ENCODE measurements at regions not wholly inside any gene's neighbourhood (a gene's known extent, or its start where the extent isn't known, plus 50 kb on each side); places are given as distances from the start of the nearest gene placed in this dataset.

DNA sequence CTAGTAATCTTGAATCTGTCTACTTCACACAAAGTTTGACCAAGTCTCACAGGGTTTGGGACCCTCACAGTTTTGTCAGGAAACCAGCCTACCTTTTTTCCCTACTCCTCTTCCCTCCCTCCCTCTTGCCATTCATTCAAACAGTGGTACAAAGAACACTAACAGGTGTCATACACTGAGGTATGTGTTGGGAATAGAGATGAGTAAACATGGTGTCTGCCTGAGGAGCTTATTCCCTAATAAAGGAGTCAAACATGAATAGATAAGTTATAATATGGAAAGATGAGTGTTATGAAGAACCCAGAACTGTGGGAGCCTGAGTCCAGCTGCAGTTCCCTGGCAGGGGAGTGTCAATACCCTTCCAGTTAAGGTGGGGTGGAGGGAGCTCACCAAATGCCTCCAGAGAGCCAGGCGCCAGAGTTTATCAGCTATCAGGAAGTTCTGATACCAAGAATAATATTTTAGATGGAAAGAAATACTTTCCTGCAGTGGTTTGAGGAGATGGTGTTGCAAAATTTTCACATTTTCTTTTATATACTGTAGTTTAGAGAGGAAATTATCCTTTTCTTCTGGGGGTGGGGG is 183.4 kb upstream of the NR3C1 start:
- no peaks in the 10 kb centered on the region for H3K9me3 ChIP-seq (ENCODE audit: low read depth, low read length)
- no peaks in the 10 kb centered on the region for H3K36me3 ChIP-seq (ENCODE audit: insufficient read depth, low read length)
- no peak for TF ChIP-seq EZH2 (IDR thresholded peaks at IDR 0.05)
- no peak for TF ChIP-seq POLR2AphosphoS5 (IDR thresholded peaks at IDR 0.05; ENCODE audit: borderline replicate concordance, low read depth, low read length)
- no peak for TF ChIP-seq FOXP2 (optimal IDR thresholded peaks at IDR 0.05; ENCODE audit: control extremely low read depth, extremely low read length, insufficient read depth)
- no peak overlapping the region for H3K27ac ChIP-seq
- no peak for DNase-seq (ENCODE audit: low read depth, low spot score)
- no peak overlapping the region for H3K4me3 ChIP-seq
- H3K9ac ChIP-seq (ENCODE audit: insufficient read length) = no peak overlapping the region

GRCh38 chr5:143585970-143586369 is 182.5 kb upstream of the NR3C1 start:
- Histone ChIP-seq H3K36me3 (ENCODE audit: insufficient read depth, low read length) (no peaks in the 10 kb centered on the region), H3K4me3 (no peak overlapping the region), H3K9ac (ENCODE audit: insufficient read length) (no peak overlapping the region), H3K27ac (no peak overlapping the region), H3K9me3 (ENCODE audit: low read depth, low read length) (no peaks in the 10 kb centered on the region)
- TF ChIP-seq EZH2 (IDR thresholded peaks at IDR 0.05) (no peak), FOXP2 (optimal IDR thresholded peaks at IDR 0.05; ENCODE audit: control extremely low read depth, extremely low read length, insufficient read depth) (no peak), POLR2AphosphoS5 (IDR thresholded peaks at IDR 0.05; ENCODE audit: borderline replicate concordance, low read depth, low read length) (no peak)
- no peak for DNase-seq (ENCODE audit: low read depth, low spot score)

GRCh38 chr5:143583409-143583808 is 179.9 kb upstream of the NR3C1 start:
- Histone ChIP-seq H3K4me3 (no peak overlapping the region), H3K36me3 (ENCODE audit: insufficient read depth, low read length) (no peaks in the 10 kb centered on the region), H3K27ac (no peak overlapping the region), H3K9ac (ENCODE audit: insufficient read length) (no peak overlapping the region), H3K9me3 (ENCODE audit: low read depth, low read length) (no peaks in the 10 kb centered on the region)
- TF ChIP-seq POLR2AphosphoS5 (IDR thresholded peaks at IDR 0.05; ENCODE audit: borderline replicate concordance, low read depth, low read length) (no peak), FOXP2 (optimal IDR thresholded peaks at IDR 0.05; ENCODE audit: control extremely low read depth, extremely low read length, insufficient read depth) (no peak), EZH2 (IDR thresholded peaks at IDR 0.05) (no peak)
- no peak for DNase-seq (ENCODE audit: low read depth, low spot score)

DNA sequence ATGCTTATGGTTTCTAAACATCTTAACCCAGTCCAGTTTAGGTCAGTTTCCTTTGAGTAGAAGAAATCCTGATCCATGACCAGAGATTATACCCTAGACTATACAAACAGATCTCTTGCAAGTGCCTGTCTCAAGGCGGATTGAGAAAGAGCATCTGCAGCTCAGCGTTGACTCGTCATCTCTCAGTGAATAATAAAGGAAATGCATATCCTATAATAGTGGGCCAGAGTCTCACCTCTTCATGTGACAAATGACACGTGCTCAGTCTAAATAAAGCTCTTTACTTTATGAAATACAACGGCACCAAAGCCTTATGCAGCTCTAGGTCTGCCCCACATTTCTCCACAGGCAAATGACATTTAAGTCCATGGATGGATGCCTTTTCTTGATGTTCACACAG is 179.4 kb upstream of the NR3C1 start:
- H3K9me3 ChIP-seq (ENCODE audit: low read depth, low read length) = no peaks in the 10 kb centered on the region
- H3K4me3 ChIP-seq = no peak overlapping the region
- no peak overlapping the region for H3K9ac ChIP-seq (ENCODE audit: insufficient read length)
- no peaks in the 10 kb centered on the region for H3K36me3 ChIP-seq (ENCODE audit: insufficient read depth, low read length)
- TF ChIP-seq EZH2 (IDR thresholded peaks at IDR 0.05) (no peak), FOXP2 (optimal IDR thresholded peaks at IDR 0.05; ENCODE audit: control extremely low read depth, extremely low read length, insufficient read depth) (no peak), POLR2AphosphoS5 (IDR thresholded peaks at IDR 0.05; ENCODE audit: borderline replicate concordance, low read depth, low read length) (no peak)
- no peak for DNase-seq (ENCODE audit: low read depth, low spot score)
- no peak overlapping the region for H3K27ac ChIP-seq

GRCh38 chr5:143582176-143582575 is 178.7 kb upstream of the NR3C1 start:
- Histone ChIP-seq H3K4me3 (no peak overlapping the region), H3K9me3 (ENCODE audit: low read depth, low read length) (no peaks in the 10 kb centered on the region), H3K9ac (ENCODE audit: insufficient read length) (no peak overlapping the region), H3K27ac (no peak overlapping the region), H3K36me3 (ENCODE audit: insufficient read depth, low read length) (no peaks in the 10 kb centered on the region)
- TF ChIP-seq POLR2AphosphoS5 (IDR thresholded peaks at IDR 0.05; ENCODE audit: borderline replicate concordance, low read depth, low read length) (no peak), FOXP2 (optimal IDR thresholded peaks at IDR 0.05; ENCODE audit: control extremely low read depth, extremely low read length, insufficient read depth) (no peak), EZH2 (IDR thresholded peaks at IDR 0.05) (no peak)
- no peak for DNase-seq (ENCODE audit: low read depth, low spot score)

- TF ChIP-seq POLR2AphosphoS5 (IDR thresholded peaks at IDR 0.05; ENCODE audit: borderline replicate concordance, low read depth, low read length) = no peak
- TF ChIP-seq FOXP2 (optimal IDR thresholded peaks at IDR 0.05; ENCODE audit: control extremely low read depth, extremely low read length, insufficient read depth) = no peak
- TF ChIP-seq EZH2 (IDR thresholded peaks at IDR 0.05) = no peak
- H3K9ac ChIP-seq (ENCODE audit: insufficient read length) = no peak overlapping the region
- H3K9me3 ChIP-seq (ENCODE audit: low read depth, low read length) = no peaks in the 10 kb centered on the region
- no peak for DNase-seq (ENCODE audit: low read depth, low spot score)
- no peaks in the 10 kb centered on the region for H3K36me3 ChIP-seq (ENCODE audit: insufficient read depth, low read length)
- no peak overlapping the region for H3K4me3 ChIP-seq
- H3K27ac ChIP-seq = no peak overlapping the region
These were observed 178.2 kb upstream of the NR3C1 start for GRCh38 chr5:143581649-143582048.

DNA sequence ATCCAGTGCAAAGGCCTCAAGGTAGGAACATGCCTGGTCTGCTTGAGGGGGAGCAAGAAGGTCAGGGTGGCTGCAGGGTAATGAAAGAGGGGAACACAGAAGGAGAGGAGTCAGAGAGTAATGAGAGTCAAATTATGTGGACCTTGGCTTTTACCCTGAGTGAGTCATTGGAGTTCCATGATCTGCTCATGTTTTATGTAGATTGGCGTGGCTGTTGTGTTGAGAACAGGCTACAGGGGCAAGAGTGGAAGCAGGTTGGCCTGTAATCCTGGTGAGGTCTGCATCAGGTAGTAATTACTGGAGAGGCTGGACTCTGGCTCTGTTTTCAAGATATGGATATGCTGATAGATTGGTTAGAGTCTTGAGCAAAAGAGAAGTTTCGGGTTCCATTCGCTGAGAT is 177.7 kb upstream of the NR3C1 start:
- no peak overlapping the region for H3K27ac ChIP-seq
- no peak for TF ChIP-seq EZH2 (IDR thresholded peaks at IDR 0.05)
- no peak for TF ChIP-seq POLR2AphosphoS5 (IDR thresholded peaks at IDR 0.05; ENCODE audit: borderline replicate concordance, low read depth, low read length)
- no peak for TF ChIP-seq FOXP2 (optimal IDR thresholded peaks at IDR 0.05; ENCODE audit: control extremely low read depth, extremely low read length, insufficient read depth)
- no peaks in the 10 kb centered on the region for H3K9me3 ChIP-seq (ENCODE audit: low read depth, low read length)
- H3K4me3 ChIP-seq = no peak overlapping the region
- DNase-seq (ENCODE audit: low read depth, low spot score) = no peak
- no peak overlapping the region for H3K9ac ChIP-seq (ENCODE audit: insufficient read length)
- no peaks in the 10 kb centered on the region for H3K36me3 ChIP-seq (ENCODE audit: insufficient read depth, low read length)

DNA sequence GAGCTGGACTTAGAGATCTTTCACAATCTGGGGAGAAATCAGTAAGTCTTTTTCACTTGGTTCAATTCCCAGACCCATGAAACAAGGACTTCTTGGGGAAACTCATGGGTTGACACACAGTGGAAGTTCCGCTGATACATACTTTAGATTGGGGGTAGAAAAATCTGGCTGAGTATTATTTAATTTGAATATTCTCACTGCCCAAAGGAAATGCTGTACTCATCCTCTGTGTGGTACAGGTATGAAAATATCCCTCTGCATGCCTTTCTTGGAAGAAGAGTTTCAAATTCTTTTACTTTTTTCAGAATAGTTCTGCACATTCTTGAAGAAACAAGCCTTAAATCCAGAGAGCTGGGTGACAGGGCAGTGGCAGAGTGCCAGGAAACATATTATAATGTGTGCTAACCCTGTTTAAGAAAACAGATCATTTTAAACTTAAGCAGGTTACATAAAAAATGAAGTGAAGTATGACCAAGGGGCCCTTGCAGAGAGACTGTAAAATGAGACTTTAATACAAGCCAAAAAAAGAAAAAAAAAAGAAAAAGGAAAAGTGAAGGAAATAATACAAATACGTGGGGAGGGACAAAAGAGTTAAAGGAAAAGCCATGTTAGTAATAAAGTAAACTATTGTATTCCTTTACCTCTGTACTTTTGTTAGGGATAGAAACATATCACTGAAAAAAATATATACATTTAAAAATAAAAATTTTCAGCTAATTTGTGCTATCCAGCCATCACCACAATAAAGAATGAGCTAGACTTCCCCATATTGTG is 173.4 kb upstream of the NR3C1 start:
- TF ChIP-seq EZH2 (IDR thresholded peaks at IDR 0.05) = no peak
- no peak for TF ChIP-seq FOXP2 (optimal IDR thresholded peaks at IDR 0.05; ENCODE audit: control extremely low read depth, extremely low read length, insufficient read depth)
- TF ChIP-seq POLR2AphosphoS5 (IDR thresholded peaks at IDR 0.05; ENCODE audit: borderline replicate concordance, low read depth, low read length) = no peak
- Histone ChIP-seq H3K27ac (no peak overlapping the region), H3K9me3 (ENCODE audit: low read depth, low read length) (no peaks in the 10 kb centered on the region), H3K4me3 (no peak overlapping the region), H3K36me3 (ENCODE audit: insufficient read depth, low read length) (no peaks in the 10 kb centered on the region), H3K9ac (ENCODE audit: insufficient read length) (no peak overlapping the region)
- DNase-seq (ENCODE audit: low read depth, low spot score) = no peak

All from SK-N-MC (cell line).